ENCODE measurements at regions not wholly inside any gene's neighbourhood (a gene's known extent, or its start where the extent isn't known, plus 50 kb on each side); places are given as distances from the start of the nearest gene placed in this dataset.

DNA sequence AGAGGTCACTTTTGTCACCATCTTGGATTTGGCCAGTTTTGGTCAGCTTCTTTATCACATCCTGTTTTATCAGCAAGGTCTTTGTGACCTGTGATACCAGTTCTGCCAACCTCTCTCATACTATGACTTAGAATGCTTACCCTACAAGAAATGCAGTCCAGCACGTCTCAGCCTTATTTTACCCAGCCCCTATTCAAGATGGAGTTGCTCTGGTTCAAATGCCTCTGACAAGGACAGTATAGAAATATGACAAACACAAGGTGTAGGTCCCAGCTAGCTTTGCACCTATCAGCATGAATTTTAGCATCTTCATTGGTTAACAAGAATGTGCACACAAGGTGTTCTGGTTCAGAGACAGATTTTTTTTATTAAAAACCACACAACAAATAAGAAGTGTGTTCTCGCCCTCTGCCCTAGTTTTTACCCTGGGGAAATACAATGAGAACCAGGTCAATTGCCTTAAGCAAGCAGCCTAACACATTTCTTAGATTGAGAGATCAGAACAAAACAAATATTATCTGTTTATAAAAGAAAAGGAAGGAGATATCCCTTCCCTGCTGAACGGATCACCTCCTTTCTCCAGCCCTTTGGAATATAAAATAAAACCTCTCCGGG, 962.3 kb upstream of the PRKX start (continued):
- TF ChIP-seq, protein P1, sequence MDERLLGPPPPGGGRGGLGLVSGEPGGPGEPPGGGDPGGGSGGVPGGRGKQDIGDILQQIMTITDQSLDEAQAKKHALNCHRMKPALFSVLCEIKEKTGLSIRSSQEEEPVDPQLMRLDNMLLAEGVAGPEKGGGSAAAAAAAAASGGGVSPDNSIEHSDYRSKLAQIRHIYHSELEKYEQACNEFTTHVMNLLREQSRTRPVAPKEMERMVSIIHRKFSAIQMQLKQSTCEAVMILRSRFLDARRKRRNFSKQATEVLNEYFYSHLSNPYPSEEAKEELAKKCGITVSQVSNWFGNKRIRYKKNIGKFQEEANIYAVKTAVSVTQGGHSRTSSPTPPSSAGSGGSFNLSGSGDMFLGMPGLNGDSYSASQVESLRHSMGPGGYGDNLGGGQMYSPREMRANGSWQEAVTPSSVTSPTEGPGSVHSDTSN (CRISPR knock-in tag; IDR thresholded peaks at IDR 0.05; ENCODE audit: low read depth), result no peak
- TF ChIP-seq, protein P1 (tag; conservative IDR thresholded peaks at IDR 0.05; ENCODE audit: low read depth), result no peak
- TF ChIP-seq ZNF41 (CRISPR knock-in tag; conservative IDR thresholded peaks at IDR 0.05) (no peak), ETV1 (tag; conservative IDR thresholded peaks at IDR 0.05; ENCODE audit: low read depth) (peak; percentile 53; the same call in 1 of the 2 replicates), IFI16 (CRISPR knock-in tag; IDR thresholded peaks at IDR 0.05) (no peak), FOXJ3 (CRISPR knock-in tag; IDR thresholded peaks at IDR 0.05) (no peak), GATAD2B (IDR thresholded peaks at IDR 0.05; ENCODE audit: borderline replicate concordance) (no peak), NR3C1 (CRISPR knock-in tag; IDR thresholded peaks at IDR 0.05) (no peak), MEF2A (IDR thresholded peaks at IDR 0.05; ENCODE audit: control insufficient read depth, low read depth, low read length) (no peak), ZNF140 (CRISPR knock-in tag; IDR thresholded peaks at IDR 0.05) (peak; percentile 45; the same call in 1 of the 2 replicates), ZNF551 (CRISPR knock-in tag; IDR thresholded peaks at IDR 0.05) (no peak)
- TF ChIP-seq, protein P2, sequence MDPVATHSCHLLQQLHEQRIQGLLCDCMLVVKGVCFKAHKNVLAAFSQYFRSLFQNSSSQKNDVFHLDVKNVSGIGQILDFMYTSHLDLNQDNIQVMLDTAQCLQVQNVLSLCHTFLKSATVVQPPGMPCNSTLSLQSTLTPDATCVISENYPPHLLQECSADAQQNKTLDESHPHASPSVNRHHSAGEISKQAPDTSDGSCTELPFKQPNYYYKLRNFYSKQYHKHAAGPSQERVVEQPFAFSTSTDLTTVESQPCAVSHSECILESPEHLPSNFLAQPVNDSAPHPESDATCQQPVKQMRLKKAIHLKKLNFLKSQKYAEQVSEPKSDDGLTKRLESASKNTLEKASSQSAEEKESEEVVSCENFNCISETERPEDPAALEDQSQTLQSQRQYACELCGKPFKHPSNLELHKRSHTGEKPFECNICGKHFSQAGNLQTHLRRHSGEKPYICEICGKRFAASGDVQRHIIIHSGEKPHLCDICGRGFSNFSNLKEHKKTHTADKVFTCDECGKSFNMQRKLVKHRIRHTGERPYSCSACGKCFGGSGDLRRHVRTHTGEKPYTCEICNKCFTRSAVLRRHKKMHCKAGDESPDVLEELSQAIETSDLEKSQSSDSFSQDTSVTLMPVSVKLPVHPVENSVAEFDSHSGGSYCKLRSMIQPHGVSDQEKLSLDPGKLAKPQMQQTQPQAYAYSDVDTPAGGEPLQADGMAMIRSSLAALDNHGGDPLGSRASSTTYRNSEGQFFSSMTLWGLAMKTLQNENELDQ (CRISPR knock-in tag; IDR thresholded peaks at IDR 0.05; ENCODE audit: borderline replicate concordance), result no peak
- TF ChIP-seq, protein P3, sequence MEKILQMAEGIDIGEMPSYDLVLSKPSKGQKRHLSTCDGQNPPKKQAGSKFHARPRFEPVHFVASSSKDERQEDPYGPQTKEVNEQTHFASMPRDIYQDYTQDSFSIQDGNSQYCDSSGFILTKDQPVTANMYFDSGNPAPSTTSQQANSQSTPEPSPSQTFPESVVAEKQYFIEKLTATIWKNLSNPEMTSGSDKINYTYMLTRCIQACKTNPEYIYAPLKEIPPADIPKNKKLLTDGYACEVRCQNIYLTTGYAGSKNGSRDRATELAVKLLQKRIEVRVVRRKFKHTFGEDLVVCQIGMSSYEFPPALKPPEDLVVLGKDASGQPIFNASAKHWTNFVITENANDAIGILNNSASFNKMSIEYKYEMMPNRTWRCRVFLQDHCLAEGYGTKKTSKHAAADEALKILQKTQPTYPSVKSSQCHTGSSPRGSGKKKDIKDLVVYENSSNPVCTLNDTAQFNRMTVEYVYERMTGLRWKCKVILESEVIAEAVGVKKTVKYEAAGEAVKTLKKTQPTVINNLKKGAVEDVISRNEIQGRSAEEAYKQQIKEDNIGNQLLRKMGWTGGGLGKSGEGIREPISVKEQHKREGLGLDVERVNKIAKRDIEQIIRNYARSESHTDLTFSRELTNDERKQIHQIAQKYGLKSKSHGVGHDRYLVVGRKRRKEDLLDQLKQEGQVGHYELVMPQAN (IDR thresholded peaks at IDR 0.05; ENCODE audit: borderline replicate concordance), result no peak
- TF ChIP-seq, protein P4, sequence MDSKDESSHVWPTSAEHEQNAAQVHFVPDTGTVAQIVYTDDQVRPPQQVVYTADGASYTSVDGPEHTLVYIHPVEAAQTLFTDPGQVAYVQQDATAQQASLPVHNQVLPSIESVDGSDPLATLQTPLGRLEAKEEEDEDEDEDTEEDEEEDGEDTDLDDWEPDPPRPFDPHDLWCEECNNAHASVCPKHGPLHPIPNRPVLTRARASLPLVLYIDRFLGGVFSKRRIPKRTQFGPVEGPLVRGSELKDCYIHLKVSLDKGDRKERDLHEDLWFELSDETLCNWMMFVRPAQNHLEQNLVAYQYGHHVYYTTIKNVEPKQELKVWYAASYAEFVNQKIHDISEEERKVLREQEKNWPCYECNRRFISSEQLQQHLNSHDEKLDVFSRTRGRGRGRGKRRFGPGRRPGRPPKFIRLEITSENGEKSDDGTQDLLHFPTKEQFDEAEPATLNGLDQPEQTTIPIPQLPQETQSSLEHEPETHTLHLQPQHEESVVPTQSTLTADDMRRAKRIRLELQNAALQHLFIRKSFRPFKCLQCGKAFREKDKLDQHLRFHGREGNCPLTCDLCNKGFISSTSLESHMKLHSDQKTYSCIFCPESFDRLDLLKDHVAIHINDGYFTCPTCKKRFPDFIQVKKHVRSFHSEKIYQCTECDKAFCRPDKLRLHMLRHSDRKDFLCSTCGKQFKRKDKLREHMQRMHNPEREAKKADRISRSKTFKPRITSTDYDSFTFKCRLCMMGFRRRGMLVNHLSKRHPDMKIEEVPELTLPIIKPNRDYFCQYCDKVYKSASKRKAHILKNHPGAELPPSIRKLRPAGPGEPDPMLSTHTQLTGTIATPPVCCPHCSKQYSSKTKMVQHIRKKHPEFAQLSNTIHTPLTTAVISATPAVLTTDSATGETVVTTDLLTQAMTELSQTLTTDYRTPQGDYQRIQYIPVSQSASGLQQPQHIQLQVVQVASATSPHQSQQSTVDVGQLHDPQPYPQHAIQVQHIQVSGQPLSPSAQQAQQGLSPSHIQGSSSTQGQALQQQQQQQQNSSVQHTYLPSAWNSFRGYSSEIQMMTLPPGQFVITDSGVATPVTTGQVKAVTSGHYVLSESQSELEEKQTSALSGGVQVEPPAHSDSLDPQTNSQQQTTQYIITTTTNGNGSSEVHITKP (IDR thresholded peaks at IDR 0.05; ENCODE audit: partially characterized antibody), result no peak
- TF ChIP-seq, protein P5, sequence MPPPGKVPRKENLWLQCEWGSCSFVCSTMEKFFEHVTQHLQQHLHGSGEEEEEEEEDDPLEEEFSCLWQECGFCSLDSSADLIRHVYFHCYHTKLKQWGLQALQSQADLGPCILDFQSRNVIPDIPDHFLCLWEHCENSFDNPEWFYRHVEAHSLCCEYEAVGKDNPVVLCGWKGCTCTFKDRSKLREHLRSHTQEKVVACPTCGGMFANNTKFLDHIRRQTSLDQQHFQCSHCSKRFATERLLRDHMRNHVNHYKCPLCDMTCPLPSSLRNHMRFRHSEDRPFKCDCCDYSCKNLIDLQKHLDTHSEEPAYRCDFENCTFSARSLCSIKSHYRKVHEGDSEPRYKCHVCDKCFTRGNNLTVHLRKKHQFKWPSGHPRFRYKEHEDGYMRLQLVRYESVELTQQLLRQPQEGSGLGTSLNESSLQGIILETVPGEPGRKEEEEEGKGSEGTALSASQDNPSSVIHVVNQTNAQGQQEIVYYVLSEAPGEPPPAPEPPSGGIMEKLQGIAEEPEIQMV (tag; conservative IDR thresholded peaks at IDR 0.05; ENCODE audit: low read depth), result peak; percentile 84
